ENCODE measurements at regions not wholly inside any gene's neighbourhood (a gene's known extent, or its start where the extent isn't known, plus 50 kb on each side); places are given as distances from the start of the nearest gene placed in this dataset.

GRCh38 chr12:130263025-130263424 lies 74.7 kb upstream of the PIWIL1 start:
- no peak for DNase-seq

- no peak for DNase-seq
Observed at GRCh38 chr12:130263996-130264395, 73.7 kb upstream of the PIWIL1 start.

- no peak for DNase-seq
Observed at GRCh38 chr12:130266751-130267150, 70.9 kb upstream of the PIWIL1 start.

- peak; percentile 13 for DNase-seq
Observed at GRCh38 chr12:130280231-130280630, 57.5 kb upstream of the PIWIL1 start.

GRCh38 chr12:130280742-130281141 lies 56.9 kb upstream of the PIWIL1 start:
- no peak for DNase-seq

- peak; percentile 3 for DNase-seq
Observed at GRCh38 chr12:130281153-130281799, 56.4 kb upstream of the PIWIL1 start.

- DNase-seq, result no peak
Observed at GRCh38 chr12:130286041-130286440, 51.6 kb upstream of the PIWIL1 start.

- no peak for DNase-seq
Observed at GRCh38 chr12:130286741-130287440, 50.8 kb upstream of the PIWIL1 start.

All from inflammatory macrophage treated with lipopolysaccharide for 4 hours (primary cell).